ENCODE measurements at regions not wholly inside any gene's neighbourhood (a gene's known extent, or its start where the extent isn't known, plus 50 kb on each side); places are given as distances from the start of the nearest gene placed in this dataset.

GRCh38 chr1:73463873-73464272, 734.1 kb downstream of the LRRIQ3 start:
- TF ChIP-seq, protein P1, sequence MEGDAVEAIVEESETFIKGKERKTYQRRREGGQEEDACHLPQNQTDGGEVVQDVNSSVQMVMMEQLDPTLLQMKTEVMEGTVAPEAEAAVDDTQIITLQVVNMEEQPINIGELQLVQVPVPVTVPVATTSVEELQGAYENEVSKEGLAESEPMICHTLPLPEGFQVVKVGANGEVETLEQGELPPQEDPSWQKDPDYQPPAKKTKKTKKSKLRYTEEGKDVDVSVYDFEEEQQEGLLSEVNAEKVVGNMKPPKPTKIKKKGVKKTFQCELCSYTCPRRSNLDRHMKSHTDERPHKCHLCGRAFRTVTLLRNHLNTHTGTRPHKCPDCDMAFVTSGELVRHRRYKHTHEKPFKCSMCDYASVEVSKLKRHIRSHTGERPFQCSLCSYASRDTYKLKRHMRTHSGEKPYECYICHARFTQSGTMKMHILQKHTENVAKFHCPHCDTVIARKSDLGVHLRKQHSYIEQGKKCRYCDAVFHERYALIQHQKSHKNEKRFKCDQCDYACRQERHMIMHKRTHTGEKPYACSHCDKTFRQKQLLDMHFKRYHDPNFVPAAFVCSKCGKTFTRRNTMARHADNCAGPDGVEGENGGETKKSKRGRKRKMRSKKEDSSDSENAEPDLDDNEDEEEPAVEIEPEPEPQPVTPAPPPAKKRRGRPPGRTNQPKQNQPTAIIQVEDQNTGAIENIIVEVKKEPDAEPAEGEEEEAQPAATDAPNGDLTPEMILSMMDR (IDR thresholded peaks at IDR 0.05) = no peak
- no peak for TF ChIP-seq POLR2A (IDR thresholded peaks at IDR 0.05)

Data from heart left ventricle (tissue), 13 donors.